GM12873 (cell line): ENCODE measurements at regions not wholly inside any gene's neighbourhood (a gene's known extent, or its start where the extent isn't known, plus 50 kb on each side); places are given as distances from the start of the nearest gene placed in this dataset.

Source experiments
- CTCF ChIP-seq: IDR thresholded peaks from 2 replicates; pipeline ENCODE4 v1.5.1; 2012; ENCODE audit warnings: low read depth, mild to moderate bottlenecking, moderate library complexity, low read length, control low read depth; ENCODE audit not compliant: insufficient read depth; ENCODE audit errors: missing control alignments

- no peak for TF ChIP-seq CTCF
These were observed 606.6 kb upstream of the SYT4 start for GRCh38 chr18:43883886-43884285.

- TF ChIP-seq CTCF = no peak
These were observed 609.1 kb upstream of the SYT4 start for GRCh38 chr18:43886341-43886740.

GRCh38 chr18:43887491-43887890, 610.2 kb upstream of the SYT4 start:
- no peak for TF ChIP-seq CTCF

GRCh38 chr18:43888598-43888997, 611.3 kb upstream of the SYT4 start:
- TF ChIP-seq CTCF = no peak

- no peak for TF ChIP-seq CTCF
These were observed 615.8 kb upstream of the SYT4 start for GRCh38 chr18:43893001-43893637.

GRCh38 chr18:43904209-43904837, 627.0 kb upstream of the SYT4 start:
- TF ChIP-seq CTCF = no peak

- no peak for TF ChIP-seq CTCF
These were observed 636.7 kb upstream of the SYT4 start for GRCh38 chr18:43914018-43914417.
